NCI-H446 treated with DMSO at 0.1 percent for 48 hours (cell line): ENCODE measurements at regions not wholly inside any gene's neighbourhood (a gene's known extent, or its start where the extent isn't known, plus 50 kb on each side); places are given as distances from the start of the nearest gene placed in this dataset.

Source experiments
- DNase-seq: peaks from one replicate; lab custom pipeline; 2025; lab: John Stamatoyannopoulos, UW

DNA sequence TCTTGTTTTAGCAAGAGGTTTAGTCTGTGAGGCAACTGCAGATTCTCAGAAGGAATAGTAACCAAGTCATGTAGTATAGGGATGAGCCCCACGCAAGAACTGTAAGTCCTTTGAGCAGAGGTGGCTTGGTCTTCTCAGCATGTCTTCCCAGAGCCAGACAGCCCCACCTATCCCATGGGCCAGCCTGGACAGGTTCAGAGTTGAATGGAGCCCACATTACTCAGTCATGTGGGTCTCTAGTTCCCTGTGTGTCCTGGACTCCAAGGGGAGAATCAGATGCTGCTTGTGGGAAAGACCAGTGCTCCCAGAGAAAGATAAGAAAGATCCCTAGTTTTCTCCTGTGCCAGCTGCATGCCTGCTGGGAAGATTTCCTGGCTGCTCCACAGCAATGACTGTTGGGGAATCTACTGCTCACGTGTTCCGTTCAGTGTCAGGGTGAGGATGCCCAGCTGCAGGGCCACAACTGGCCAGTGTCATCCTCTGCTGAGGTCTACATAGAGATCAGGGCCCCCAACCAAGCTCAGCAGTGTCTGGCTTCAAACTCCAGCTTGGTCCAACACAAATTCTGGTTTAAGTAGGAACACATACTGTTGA, 66.9 kb upstream of the UNC5B start:
- no peak for DNase-seq

DNA sequence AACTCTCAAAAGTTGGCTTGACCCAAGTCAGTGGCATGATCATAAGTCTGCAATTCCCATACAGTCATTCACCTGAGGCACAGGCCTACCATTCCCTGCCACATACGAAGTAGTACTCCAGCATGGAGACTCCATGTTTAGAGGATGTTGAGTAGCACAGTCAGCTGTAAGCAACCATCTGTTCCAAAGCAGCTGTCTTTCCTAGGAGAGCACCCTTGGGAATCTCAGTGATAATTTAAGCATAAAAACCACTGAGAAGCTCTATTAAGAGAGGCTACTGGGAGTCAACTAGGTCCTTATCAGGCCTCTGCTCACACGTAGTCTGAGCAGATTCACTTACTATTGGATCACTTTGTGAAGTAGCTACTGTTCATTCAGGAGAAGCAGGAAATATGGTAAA, 61.6 kb upstream of the UNC5B start:
- no peak for DNase-seq

DNA sequence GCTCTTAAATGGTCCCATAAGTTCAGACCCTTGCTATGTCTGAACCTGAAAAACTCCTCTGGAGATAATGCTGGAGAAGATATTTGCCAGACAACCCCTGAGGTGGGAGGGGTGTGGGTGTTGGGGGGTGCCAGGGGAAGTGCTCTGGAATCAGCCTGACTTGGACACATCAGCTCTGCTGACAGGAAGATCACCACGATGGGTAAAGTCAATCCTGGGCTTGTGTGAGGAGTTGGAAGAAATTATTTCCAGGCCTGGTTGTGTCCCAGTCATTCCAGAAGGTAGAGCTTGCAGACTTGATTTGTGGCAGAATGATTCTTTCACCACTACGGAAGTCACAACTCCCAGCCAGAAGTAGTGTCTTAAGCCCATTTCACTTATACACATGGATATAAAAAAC, 60.3 kb upstream of the UNC5B start:
- no peak for DNase-seq

DNA sequence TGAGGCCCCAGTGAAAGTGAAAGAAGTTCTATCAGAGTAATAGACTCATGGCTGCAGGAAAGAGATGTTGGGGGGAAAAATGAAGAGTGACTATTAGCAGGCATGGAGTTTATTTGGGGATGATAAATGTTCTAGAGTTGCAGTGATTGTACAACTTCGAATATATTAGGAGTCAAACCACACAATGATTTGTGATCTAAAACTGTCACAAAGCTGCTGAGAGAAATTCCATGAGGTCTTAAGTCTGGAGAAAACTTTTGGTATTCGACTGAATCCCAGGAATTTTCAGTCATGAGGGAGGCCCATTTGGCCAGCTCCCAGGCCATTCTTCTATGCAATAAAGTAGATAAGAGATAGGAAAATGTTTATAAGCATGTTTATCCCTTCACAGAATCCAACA, 55.9 kb upstream of the UNC5B start:
- DNase-seq, result no peak

DNA sequence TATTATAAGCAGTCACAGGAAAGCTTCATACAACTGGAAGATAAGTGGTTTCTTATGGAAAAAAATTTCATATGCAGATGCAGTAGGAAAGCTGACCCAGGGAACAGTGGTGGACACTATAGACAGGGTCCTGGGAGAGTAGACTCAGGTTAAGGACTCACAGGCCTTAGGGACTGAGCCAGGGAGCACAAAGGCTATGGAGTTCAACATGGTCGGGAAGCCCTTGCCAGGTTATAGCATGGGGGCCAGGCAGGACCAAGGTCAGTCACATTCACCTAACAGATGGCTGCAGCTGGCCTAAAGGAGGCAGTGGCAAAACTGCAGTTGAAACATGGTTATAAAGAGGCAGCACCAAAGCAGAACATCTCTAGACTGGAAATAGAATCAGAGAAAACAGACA, 54.9 kb upstream of the UNC5B start:
- DNase-seq, result no peak

DNA sequence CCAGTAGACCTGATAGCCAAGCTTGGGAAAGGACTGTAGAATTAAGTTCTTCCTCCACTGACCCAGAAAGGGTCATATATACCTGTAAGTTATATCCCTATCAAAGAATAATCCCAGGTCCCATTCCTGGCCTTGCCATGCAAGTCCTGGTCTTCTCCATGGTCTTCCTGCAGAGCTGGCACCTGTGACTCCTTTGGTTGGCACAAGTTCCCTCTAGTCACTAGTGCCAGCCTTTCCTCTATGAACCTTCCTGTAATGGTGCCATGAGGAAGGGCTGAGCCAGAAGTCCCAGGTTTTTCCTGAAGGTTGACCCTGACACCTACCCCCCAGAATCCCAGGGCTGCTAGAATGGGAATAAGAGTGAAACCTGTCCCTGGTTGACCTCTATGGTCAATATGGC, 54.1 kb upstream of the UNC5B start:
- no peak for DNase-seq

DNA sequence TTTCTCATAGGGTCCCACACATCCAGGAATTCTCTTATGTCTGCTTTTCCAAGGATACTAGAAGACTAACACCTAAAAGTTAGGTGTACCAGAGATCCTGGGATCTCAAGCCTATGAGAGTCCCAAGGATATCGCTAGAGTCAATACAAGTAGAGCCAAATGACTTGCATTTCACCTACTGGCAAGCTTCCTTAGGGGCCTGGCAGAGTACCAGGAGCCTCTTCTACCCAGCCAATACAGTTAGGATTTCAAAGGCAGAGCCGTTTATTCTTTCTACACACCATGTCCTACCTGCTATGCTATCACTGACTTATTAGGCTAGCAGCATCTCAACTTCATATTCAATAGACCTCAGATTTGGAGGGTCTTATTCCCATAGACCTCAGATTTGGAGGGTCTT, 53.5 kb upstream of the UNC5B start:
- DNase-seq, result peak; percentile 3

DNA sequence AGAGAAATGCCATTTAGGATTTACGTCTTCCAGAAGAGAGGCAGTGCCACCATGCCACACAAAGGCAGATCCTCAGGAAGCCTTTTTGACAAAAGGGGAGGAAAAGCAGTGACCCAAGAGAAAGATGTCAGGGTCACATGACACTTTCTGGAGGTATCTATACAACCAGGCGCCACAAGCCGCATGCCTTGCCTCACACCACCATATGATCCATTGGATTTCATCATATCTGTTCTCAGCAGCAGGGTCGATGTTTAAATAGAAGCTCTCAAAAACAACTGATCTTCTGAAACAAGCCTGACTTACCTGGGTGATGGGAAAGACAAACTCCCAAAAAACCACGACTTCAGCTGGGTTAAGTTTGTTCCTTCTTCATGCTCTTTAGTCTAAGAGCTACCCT, 52.5 kb upstream of the UNC5B start:
- DNase-seq, result no peak

DNA sequence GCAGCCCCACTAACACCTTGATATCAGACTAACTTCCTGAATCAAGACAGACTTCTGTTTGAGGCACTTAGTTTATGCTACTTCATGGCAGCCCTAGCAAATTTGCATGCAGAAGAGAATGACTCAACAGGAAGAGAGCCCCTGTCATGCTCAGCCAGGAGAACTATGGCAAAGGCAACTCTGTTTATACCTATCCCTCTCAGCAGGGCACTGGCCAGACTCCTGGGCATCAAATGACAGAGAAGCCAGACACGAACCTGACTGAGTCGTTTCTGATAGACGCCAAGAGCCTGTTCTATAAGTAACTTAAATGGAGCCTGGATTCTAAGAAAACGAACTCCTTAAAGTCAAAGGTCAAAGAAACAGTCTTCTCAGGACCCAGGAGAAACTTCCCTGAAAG, 50.9 kb upstream of the UNC5B start:
- no peak for DNase-seq
